ENCODE measurements at regions not wholly inside any gene's neighbourhood (a gene's known extent, or its start where the extent isn't known, plus 50 kb on each side); places are given as distances from the start of the nearest gene placed in this dataset.

DNA sequence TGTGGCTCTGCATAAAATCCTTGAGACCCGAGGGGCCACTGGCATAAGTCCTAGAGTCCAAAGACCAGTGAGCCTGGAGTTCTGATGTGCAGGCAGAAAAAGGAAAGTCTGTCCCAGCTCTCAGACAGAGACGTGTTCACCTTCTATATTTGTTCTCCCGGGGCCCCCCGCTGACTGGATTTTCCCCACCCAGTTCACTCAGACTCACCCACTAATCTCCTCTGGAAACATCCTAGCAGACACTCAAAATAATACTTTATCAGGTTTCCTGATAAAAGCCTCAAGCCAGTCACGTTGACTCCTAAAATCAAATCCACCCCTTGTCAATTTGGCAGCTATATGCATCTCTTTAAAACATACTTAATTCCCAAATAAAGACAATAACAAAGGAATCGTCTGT lies 1084.2 kb upstream of the NCAM2 start:
- no peaks in the 10 kb centered on the region for H3K9me3 Mint-ChIP-seq (ENCODE audit: unreplicated experiment)
- intact Hi-C loops (cut with micrococcal nuclease): no loop called here
- TF ChIP-seq, protein P1, sequence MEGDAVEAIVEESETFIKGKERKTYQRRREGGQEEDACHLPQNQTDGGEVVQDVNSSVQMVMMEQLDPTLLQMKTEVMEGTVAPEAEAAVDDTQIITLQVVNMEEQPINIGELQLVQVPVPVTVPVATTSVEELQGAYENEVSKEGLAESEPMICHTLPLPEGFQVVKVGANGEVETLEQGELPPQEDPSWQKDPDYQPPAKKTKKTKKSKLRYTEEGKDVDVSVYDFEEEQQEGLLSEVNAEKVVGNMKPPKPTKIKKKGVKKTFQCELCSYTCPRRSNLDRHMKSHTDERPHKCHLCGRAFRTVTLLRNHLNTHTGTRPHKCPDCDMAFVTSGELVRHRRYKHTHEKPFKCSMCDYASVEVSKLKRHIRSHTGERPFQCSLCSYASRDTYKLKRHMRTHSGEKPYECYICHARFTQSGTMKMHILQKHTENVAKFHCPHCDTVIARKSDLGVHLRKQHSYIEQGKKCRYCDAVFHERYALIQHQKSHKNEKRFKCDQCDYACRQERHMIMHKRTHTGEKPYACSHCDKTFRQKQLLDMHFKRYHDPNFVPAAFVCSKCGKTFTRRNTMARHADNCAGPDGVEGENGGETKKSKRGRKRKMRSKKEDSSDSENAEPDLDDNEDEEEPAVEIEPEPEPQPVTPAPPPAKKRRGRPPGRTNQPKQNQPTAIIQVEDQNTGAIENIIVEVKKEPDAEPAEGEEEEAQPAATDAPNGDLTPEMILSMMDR (IDR thresholded peaks at IDR 0.05; ENCODE audit: unreplicated experiment): no peak
- no peak overlapping the region for H3K27ac Mint-ChIP-seq (ENCODE audit: low read depth, unreplicated experiment)
- H3K27me3 Mint-ChIP-seq (ENCODE audit: insufficient read depth, unreplicated experiment): no peaks in the 10 kb centered on the region
- no peaks in the 10 kb centered on the region for H3K36me3 Mint-ChIP-seq (ENCODE audit: insufficient read depth, unreplicated experiment)
- DNase-seq (ENCODE audit: unreplicated experiment): no peak
- POLR2A ChIA-PET: interaction anchor here (1.2 kb wide), 1 partner anchor 10 kb away, joined by 4 read pairs; no protein-coding TSS in a partner anchor
- no peaks in the 10 kb centered on the region for H3K4me1 Mint-ChIP-seq (ENCODE audit: insufficient read depth, unreplicated experiment)
- no peak overlapping the region for H3K4me3 Mint-ChIP-seq (ENCODE audit: unreplicated experiment)
- no TSS peak for BruUV-seq (replicated peaks)
- CTCF ChIA-PET: interaction anchor here (0.7 kb wide), 1 partner anchor 1411 kb away, joined by 3 read pairs; no protein-coding TSS in a partner anchor

DNA sequence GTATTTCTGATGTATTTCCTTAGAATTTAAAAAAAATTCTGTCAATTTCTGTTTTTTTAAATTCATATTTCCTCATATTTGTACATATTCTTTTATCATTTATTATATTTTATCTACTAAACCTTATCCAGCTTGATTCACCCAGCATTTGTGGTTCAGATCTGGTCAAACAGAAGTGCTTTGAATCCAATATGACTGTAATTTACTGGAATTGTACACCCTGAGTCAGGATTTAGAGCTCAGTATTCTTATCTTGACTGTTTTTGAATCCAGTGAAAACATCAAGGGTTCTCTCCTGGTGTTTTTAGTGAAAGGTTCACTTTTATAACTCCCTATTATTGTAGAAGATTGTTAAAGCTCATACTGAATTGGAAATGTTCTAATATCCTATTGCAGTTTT lies 1077.0 kb upstream of the NCAM2 start:
- H3K4me1 Mint-ChIP-seq (ENCODE audit: insufficient read depth, unreplicated experiment): no peaks in the 10 kb centered on the region
- no peak for DNase-seq (ENCODE audit: unreplicated experiment)
- H3K27me3 Mint-ChIP-seq (ENCODE audit: insufficient read depth, unreplicated experiment): no peaks in the 10 kb centered on the region
- intact Hi-C loops (cut with micrococcal nuclease): no loop called here
- POLR2A ChIA-PET: no interaction called here
- CTCF ChIA-PET: interaction anchor here (0.7 kb wide), 1 partner anchor 63 kb away, joined by 4 read pairs; no protein-coding TSS in a partner anchor
- no peak overlapping the region for H3K27ac Mint-ChIP-seq (ENCODE audit: low read depth, unreplicated experiment)
- no TSS peak for BruUV-seq (replicated peaks)
- H3K36me3 Mint-ChIP-seq (ENCODE audit: insufficient read depth, unreplicated experiment): no peaks in the 10 kb centered on the region
- H3K4me3 Mint-ChIP-seq (ENCODE audit: unreplicated experiment): no peak overlapping the region
- H3K9me3 Mint-ChIP-seq (ENCODE audit: unreplicated experiment): no peaks in the 10 kb centered on the region
- TF ChIP-seq, protein P1 (IDR thresholded peaks at IDR 0.05; ENCODE audit: unreplicated experiment): no peak

DNA sequence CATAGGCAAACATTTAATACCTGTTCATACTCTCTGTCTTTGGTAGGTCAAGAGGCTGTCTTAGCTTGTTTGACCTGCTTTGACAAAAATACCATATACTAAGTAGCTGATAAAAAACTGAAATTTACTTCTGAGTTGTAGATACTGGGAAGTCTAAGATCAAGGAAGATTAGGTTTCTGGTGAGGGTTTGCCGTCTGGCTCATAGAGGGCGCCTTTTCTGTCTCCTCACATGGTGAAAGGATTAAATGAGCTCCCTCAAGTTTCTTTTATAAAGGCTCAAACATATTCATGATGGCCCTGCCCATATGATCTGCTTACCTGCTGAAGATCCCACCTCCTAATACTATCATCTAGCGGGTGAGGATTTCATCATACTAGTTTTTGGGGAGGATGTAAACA lies 1076.1 kb upstream of the NCAM2 start:
- Mint-ChIP-seq H3K36me3 (ENCODE audit: insufficient read depth, unreplicated experiment) (no peaks in the 10 kb centered on the region), H3K27me3 (ENCODE audit: insufficient read depth, unreplicated experiment) (no peaks in the 10 kb centered on the region), H3K9me3 (ENCODE audit: unreplicated experiment) (peaks cover 2% of the 10 kb centered on the region), H3K4me3 (ENCODE audit: unreplicated experiment) (no peak overlapping the region), H3K4me1 (ENCODE audit: insufficient read depth, unreplicated experiment) (no peaks in the 10 kb centered on the region), H3K27ac (ENCODE audit: low read depth, unreplicated experiment) (no peak overlapping the region)
- TF ChIP-seq, protein P1 (IDR thresholded peaks at IDR 0.05; ENCODE audit: unreplicated experiment): no peak
- no TSS peak for BruUV-seq (replicated peaks)
- intact Hi-C loops (cut with micrococcal nuclease): no loop called here
- DNase-seq (ENCODE audit: unreplicated experiment): no peak
- ChIA-PET CTCF (no interaction called here), POLR2A (no interaction called here)

DNA sequence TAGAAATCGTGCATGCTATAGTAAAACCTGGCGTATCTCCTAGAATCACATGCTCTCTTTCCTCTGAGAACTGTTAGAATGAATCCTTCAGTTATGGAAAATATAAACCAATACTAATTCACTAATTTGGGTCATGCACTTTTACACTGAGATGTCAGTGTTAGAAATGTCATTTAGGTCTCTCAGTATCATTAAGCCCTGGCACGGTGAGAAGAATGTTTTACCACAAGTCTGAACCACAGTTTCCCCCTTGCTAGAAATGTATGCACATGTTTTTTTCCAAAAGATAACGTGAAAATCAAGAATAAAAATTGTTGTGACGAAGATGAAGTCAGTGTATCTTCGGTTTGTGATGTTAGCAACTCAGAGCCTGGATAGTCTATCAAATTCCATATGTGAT lies 1062.7 kb upstream of the NCAM2 start:
- no peak overlapping the region for H3K27ac Mint-ChIP-seq (ENCODE audit: low read depth, unreplicated experiment)
- CTCF ChIA-PET: interaction anchor here (0.6 kb wide), 1 partner anchor 11 kb away, joined by 3 read pairs; no protein-coding TSS in a partner anchor
- no peak for DNase-seq (ENCODE audit: unreplicated experiment)
- POLR2A ChIA-PET: no interaction called here
- no peaks in the 10 kb centered on the region for H3K27me3 Mint-ChIP-seq (ENCODE audit: insufficient read depth, unreplicated experiment)
- no TSS peak for BruUV-seq (replicated peaks)
- no peaks in the 10 kb centered on the region for H3K36me3 Mint-ChIP-seq (ENCODE audit: insufficient read depth, unreplicated experiment)
- no peak overlapping the region for H3K4me3 Mint-ChIP-seq (ENCODE audit: unreplicated experiment)
- intact Hi-C loops (cut with micrococcal nuclease): no loop called here
- TF ChIP-seq, protein P1 (IDR thresholded peaks at IDR 0.05; ENCODE audit: unreplicated experiment): no peak
- H3K9me3 Mint-ChIP-seq (ENCODE audit: unreplicated experiment): peaks cover 5% of the 10 kb centered on the region
- no peaks in the 10 kb centered on the region for H3K4me1 Mint-ChIP-seq (ENCODE audit: insufficient read depth, unreplicated experiment)
